MM.1S (cell line): ENCODE measurements at regions not wholly inside any gene's neighbourhood (a gene's known extent, or its start where the extent isn't known, plus 50 kb on each side); places are given as distances from the start of the nearest gene placed in this dataset.

Experiments used
- EZH2phosphoT487 ChIP-seq: fragments of 300-600 bp; sonication (generic); IDR thresholded peaks from 2 replicates; pipeline ENCODE4 v1.6.1; 2018; ENCODE audit warnings: antibody characterized with exemption, low read length
- TF ChIP-seq, protein P1 (sequence below): fragments of 300-600 bp; sonication (generic); IDR thresholded peaks from 2 replicates; pipeline ENCODE4 v1.5.1; 2016; ENCODE audit warnings: antibody characterized with exemption, low read length, mixed read lengths

DNA sequence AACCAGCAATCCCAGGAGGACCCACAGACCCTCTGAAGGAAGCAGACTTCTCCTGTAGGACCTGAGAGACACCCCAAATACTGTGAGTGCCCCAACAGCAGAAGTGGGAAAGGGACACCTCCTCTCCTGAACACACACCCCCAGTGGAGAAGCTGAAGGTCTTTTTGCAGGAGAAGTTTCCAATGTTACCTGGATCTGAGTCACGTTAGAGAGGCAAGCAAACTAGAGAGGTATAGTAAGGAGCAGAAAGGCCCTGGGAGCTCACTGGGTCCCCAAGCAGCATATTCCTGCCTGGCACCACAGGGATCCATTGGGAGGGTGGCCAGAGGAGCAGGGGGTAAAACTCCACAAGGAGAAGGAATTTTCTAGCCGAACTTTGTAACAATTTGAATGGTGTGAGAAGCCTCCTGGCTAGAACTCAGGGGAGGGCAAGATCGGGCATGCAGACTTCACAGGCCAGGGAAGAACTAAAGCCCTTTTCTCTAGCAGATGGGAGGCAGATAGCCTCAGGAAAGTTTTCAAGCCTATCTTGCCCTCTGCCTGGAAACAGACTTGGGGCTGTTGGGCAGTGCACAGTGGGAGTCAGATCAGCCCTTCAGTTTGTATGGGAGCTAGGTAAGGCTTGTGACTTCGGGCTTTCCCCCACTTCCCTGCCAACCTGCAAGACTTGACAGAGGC, 68.2 kb upstream of the SSTR4 start:
- TF ChIP-seq EZH2phosphoT487: no peak
- TF ChIP-seq, protein P1, sequence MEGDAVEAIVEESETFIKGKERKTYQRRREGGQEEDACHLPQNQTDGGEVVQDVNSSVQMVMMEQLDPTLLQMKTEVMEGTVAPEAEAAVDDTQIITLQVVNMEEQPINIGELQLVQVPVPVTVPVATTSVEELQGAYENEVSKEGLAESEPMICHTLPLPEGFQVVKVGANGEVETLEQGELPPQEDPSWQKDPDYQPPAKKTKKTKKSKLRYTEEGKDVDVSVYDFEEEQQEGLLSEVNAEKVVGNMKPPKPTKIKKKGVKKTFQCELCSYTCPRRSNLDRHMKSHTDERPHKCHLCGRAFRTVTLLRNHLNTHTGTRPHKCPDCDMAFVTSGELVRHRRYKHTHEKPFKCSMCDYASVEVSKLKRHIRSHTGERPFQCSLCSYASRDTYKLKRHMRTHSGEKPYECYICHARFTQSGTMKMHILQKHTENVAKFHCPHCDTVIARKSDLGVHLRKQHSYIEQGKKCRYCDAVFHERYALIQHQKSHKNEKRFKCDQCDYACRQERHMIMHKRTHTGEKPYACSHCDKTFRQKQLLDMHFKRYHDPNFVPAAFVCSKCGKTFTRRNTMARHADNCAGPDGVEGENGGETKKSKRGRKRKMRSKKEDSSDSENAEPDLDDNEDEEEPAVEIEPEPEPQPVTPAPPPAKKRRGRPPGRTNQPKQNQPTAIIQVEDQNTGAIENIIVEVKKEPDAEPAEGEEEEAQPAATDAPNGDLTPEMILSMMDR: no peak
